HTR-8/SVneo (cell line): ENCODE measurements at regions not wholly inside any gene's neighbourhood (a gene's known extent, or its start where the extent isn't known, plus 50 kb on each side); places are given as distances from the start of the nearest gene placed in this dataset.
"Not testable (repeated sequence)": the region's sequence is repeated elsewhere in the genome, so short reads cannot be mapped to it uniquely, and the experiment has no call there.

Source experiments
- DNase-seq: peaks from one replicate; pipeline ENCODE4 v3.0.0; 2011; ENCODE audit warnings: low spot score, mixed read lengths; ENCODE audit not compliant: insufficient read length
- FAIRE-seq: peaks from 2 replicates; lab custom pipeline; 2011; peaks lifted over from hg19 to GRCh38; lab: Jason Lieb, UNC

DNA sequence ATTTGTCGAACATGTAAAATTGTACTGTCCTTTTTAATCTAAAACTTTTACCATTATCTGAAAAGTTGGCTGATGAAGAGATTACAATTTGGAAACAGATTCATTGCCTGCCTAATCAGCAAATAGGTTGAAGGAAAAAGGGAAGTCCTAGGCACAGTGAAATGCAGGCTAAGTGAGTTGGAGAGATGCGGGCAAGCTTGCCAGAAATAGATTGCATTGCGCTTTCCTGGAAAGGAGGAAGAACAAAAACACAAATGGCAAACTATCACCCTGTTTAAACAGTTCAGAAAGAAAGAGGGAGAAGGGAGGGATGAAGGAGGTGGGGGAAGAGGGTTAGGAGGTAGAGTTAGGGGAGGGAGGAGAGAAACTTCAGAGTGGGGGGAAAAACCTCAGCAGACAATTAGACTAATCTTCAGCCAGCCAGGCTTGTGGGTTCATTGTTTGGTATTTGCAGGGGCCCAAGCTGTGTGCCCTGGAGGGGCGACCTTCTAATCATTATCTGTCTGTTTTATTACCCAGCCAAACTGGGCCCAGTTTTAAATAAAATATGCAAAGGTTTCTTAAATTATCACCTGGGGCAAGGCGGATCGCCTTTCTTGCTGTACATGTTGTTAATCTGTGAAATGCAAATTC lies 465.2 kb downstream of the TFAP2B start:
- FAIRE-seq (no peak), DNase-seq (no peak)

DNA sequence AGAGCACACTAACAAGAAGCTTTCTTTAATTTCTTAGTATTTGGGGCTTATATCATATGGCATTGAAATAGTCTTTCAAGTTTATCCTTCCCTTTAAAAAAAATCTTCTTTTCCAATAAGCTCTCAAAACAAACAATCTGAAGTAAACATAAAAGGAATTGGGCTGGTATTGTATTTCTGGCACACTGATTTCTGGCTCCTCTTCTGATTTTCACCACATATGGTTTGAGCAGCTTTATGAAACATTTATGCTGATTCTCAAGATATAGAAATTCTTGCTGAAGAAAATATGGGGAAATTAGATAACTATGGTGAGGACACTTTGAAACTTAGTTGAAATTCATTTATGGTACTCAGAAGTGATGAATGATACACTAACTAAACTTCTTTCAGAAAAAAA lies 467.2 kb downstream of the TFAP2B start:
- DNase-seq (no peak), FAIRE-seq (no peak)

- no peak for DNase-seq
These were observed 470.4 kb downstream of the TFAP2B start for GRCh38 chr6:51289041-51289440.

GRCh38 chr6:51292659-51293058 lies 474.0 kb downstream of the TFAP2B start:
- no peak for DNase-seq
- FAIRE-seq = no peak

More at GRCh38 chr6:51289041-51289440, 470.4 kb downstream of the TFAP2B start:
- FAIRE-seq = no peak

DNA sequence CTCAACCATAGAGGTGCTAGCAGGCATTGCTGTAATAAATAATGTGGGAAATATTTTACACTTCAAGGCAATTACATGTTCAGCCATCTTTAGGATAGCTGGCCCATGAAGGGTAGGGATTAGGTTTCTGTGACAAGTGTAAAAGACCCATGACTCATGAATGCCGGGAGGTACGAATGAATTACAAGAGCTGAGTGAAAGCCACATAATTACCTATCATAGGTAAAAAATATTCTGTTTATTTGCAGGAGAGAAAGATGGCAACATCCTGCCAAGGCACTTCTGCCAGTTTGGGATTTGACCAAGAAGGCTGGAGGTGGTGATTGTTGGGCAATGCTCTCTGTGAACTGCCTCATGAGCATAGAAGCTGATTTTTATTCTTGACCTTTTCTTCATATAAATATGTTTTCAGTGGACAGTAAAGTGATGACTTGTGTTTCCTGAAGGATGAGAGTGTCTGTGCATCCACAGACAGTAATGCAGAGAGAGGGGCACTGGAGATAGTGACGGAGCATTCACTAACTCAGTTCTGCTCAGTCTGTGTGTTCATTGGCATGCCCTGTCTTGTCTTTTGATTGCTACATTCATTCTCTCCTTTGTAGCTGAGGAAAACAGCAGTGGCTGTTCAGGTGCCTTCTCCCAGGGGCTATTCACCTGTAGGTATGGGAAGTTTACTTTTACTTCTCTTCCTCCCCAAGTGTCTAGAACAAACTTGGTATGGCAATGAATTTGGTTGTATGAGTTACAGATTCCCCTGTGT lies 481.1 kb downstream of the TFAP2B start:
- FAIRE-seq (no peak), DNase-seq (no peak)

GRCh38 chr6:51300510-51300909 lies 481.8 kb downstream of the TFAP2B start:
- FAIRE-seq = no peak
- no peak for DNase-seq

- FAIRE-seq (no peak), DNase-seq (no peak)
These were observed 483.3 kb downstream of the TFAP2B start for GRCh38 chr6:51301962-51302361.

GRCh38 chr6:51302431-51302830 lies 483.8 kb downstream of the TFAP2B start:
- no peak for DNase-seq
- no peak for FAIRE-seq

DNA sequence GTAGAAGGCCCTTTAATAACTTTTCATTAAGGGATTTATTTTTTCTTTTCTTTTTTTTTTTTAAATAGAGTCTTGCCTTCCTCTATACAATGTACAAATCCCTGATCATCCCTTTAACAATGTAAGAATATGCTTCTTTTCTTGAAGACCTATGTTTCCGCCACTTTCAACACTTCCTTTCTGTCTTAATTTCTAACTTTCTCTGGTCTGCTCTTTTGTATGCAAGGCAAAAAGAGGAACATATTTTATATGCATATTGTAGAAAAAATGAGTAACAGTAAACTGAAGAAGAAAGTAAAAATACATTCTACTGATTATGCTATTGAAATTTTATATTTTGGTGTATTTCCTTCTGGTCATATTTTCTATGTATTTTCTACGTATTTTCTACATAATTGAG lies 484.7 kb downstream of the TFAP2B start:
- FAIRE-seq = no peak
- DNase-seq = no peak

GRCh38 chr6:51314965-51315364 lies 496.3 kb downstream of the TFAP2B start:
- FAIRE-seq (no peak), DNase-seq (no peak)

DNA sequence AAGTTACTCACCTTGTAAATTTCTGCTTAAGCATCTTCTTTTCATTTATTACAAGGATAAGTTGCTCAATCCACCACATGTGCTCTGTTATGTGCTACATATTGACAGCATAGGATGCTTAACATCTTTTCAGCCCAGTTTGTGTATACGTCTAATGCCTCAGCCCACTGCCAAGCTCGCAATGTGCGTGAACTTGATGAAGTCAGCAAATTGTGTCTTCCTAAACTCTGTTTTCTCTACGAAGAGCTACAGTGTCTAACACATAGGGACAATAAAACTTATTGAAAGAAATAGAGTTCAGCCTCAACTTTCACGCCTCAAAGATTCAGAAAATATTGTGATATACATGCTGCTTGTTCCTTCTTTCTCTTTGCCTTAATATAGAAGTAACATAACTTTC lies 500.0 kb downstream of the TFAP2B start:
- FAIRE-seq (no peak), DNase-seq (no peak)

DNA sequence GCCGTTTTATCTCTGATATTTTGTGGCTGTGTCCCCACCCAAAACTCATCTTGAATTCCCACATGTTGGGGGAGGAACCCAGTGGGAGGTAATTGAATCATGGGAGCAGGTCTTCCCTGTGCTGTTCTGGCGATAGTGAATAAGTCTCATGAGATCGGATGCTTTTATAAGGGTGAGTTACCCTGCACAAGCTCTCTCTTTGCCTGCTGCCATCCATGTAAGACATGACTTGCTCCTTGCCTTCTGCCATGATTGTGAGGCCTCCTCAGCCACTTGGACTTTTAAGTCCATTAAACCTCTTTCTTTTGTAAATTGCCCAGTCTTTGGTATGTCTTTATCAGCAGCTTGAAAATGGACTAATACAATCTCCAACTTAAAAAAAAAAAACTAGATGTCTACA lies 502.8 kb downstream of the TFAP2B start:
- DNase-seq, FAIRE-seq: not testable (repeated sequence)

DNA sequence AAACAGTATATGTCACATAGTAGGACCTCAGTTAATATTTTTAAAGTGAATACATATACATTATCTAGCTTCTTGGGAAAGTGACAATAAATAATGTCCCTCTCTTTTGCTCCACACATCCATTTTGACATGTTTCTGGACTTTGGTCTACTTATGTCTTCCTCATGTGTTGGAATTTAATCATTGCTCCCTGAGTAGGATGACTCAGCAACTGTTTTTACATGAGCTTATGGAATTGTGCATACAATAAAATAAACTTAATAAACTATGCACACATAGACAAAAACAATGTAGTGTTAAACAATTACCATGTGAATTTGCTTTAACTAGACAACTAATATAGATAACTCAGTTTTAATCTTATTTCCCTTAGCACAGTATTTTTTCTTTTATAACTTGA lies 503.8 kb downstream of the TFAP2B start:
- no peak for FAIRE-seq
- DNase-seq = no peak

GRCh38 chr6:51323056-51323455 lies 504.4 kb downstream of the TFAP2B start:
- FAIRE-seq (no peak), DNase-seq (no peak)

DNA sequence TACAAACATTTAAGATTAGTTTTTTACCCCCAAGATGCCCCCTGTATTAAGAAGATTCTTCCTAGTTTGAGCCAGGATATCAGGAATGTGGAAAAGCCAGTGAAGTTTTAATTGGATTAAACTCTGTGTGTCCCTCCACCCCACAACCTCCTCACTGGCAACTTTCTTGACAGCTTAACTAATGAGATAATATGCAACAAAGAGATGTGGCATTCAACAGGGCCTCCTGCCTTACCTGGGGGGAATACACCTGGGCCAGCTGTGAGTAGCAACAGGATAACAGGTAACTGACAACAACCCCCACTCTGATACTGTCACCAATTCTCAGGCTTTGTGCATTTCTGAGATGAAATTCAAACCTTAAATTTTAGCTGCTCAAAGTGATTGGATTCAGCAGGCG lies 512.3 kb downstream of the TFAP2B start:
- no peak for DNase-seq
- FAIRE-seq = no peak

GRCh38 chr6:51335543-51335942 lies 516.9 kb downstream of the TFAP2B start:
- FAIRE-seq (no peak), DNase-seq (no peak)

GRCh38 chr6:51336185-51336584 lies 517.5 kb downstream of the TFAP2B start:
- no peak for FAIRE-seq
- no peak for DNase-seq

DNA sequence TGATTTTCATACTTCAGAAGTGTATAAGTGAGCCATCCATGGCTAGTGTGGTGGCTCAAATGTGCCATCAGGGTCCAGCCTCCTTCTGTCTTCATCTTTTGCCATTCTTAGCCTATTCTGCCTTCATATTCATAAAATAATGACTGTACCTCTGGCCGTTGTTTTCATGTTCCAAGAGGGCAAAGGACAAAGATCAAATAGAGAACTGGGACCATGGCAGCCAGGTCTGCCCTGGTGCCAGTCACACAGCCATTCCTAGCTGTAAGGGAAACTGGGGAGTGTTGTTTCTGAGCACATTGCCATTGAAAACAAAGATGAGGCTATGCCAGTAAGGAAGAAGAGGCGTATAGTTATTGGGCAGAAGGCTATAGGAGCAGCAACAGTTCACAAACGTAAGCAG lies 518.6 kb downstream of the TFAP2B start:
- DNase-seq (no peak), FAIRE-seq (no peak)

GRCh38 chr6:51339108-51339507 lies 520.4 kb downstream of the TFAP2B start:
- no peak for FAIRE-seq
- no peak for DNase-seq

GRCh38 chr6:51339728-51340127 lies 521.1 kb downstream of the TFAP2B start:
- DNase-seq = no peak

GRCh38 chr6:51342393-51342792 lies 523.7 kb downstream of the TFAP2B start:
- no peak for DNase-seq
- no peak for FAIRE-seq

More at GRCh38 chr6:51339728-51340127, 521.1 kb downstream of the TFAP2B start:
- no peak for FAIRE-seq

DNA sequence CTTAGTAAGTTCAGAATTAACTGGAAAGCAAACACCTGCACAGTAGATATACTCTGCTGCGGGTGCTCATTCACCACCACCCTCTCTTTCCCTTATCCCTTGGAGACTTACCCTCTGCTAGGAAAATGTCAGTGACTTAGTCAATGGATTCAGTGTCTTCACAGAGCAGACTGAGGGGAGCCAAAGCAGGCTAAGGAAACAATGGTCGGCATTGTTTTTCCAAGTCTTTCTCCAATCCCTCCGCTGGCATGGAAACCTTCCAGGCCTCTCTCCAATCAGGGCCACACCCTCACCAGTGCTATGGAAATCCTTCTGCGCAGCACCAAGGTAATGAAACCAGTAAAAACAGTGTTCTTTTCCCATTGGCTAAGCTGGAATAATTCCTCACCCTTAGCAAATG lies 531.2 kb downstream of the TFAP2B start:
- FAIRE-seq (no peak), DNase-seq (no peak)
